AG09319 (cell line): ENCODE measurements at regions not wholly inside any gene's neighbourhood (a gene's known extent, or its start where the extent isn't known, plus 50 kb on each side); places are given as distances from the start of the nearest gene placed in this dataset.
A peak's percentile ranks its signal among the peaks of the same experiment; 100 is the strongest.
"Not testable (repeated sequence)": the region's sequence is repeated elsewhere in the genome, so short reads cannot be mapped to it uniquely, and the experiment has no call there.

ENCODE experiments used
- DNase-seq: peaks from one replicate; pipeline ENCODE4 v3.0.0-alpha.2; 2010; ENCODE audit warnings: low read depth; ENCODE audit errors: extremely low read depth
- TF ChIP-seq, protein P1 (sequence below): IDR thresholded peaks from 2 replicates; pipeline ENCODE4 v1.5.1; 2011; ENCODE audit warnings: low read depth, mild to moderate bottlenecking, inconsistent platforms, low read length, moderate library complexity

DNA sequence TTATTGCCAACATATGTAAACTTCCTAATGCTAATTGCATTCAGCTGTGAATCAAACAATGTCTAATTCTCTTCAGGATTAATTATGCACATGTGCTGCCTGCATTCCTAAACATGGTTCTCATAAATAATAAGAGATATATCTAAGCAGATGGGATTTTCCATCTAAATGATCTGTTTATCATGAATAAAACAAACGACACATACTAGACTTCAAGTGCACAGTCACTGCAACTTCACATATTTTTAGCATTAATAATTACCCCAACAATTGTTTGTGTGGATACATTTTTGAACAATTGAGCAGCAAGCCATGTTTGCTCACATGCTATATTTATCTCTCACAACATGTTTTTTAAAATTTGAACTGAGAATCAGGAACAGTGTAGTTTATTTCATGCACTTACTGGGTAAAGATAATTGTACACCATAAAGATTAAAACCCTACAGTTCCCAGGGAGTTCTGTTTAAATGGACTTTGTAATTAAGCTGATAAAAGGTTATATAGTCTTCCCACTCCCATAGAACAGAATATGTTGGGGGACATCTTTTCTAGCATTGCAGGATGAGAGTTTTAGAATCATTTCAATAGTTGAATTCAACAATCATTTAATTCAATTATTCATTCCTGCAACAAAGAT lies 378.5 kb downstream of the MDFIC start:
- peak; percentile 67 for DNase-seq
- TF ChIP-seq, protein P1, sequence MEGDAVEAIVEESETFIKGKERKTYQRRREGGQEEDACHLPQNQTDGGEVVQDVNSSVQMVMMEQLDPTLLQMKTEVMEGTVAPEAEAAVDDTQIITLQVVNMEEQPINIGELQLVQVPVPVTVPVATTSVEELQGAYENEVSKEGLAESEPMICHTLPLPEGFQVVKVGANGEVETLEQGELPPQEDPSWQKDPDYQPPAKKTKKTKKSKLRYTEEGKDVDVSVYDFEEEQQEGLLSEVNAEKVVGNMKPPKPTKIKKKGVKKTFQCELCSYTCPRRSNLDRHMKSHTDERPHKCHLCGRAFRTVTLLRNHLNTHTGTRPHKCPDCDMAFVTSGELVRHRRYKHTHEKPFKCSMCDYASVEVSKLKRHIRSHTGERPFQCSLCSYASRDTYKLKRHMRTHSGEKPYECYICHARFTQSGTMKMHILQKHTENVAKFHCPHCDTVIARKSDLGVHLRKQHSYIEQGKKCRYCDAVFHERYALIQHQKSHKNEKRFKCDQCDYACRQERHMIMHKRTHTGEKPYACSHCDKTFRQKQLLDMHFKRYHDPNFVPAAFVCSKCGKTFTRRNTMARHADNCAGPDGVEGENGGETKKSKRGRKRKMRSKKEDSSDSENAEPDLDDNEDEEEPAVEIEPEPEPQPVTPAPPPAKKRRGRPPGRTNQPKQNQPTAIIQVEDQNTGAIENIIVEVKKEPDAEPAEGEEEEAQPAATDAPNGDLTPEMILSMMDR, result no peak

DNA sequence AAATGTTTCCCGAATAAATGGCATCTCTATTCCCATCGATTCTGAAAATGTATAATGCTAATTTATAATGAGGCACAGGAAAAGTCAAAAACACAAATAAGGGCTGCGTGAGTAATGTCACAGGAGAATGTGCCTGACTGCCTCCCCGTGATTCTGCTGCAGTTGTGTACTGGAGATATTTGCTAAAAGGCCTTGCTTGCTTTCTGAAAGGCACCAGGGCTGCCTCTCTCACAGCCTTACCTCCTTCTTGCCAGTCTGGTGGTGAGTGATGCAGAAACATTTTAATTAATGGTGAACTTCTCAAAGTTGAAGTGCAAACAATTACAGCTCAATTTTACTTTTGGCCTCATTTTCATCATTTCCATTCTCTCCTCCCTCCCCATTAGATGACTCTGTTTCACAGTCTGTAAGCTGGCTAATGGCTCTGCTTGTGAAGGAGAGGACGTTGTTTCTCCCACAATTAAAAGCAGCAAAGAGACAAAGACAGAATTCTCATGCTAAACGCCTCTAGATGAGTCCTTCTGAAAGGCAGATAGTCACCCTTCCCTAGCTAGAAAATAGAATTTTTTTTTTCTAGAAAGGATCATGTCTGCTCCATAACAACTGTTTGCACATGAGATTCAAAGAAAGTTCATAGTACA lies 377.6 kb downstream of the MDFIC start:
- TF ChIP-seq, protein P1, result no peak
- no peak for DNase-seq

DNA sequence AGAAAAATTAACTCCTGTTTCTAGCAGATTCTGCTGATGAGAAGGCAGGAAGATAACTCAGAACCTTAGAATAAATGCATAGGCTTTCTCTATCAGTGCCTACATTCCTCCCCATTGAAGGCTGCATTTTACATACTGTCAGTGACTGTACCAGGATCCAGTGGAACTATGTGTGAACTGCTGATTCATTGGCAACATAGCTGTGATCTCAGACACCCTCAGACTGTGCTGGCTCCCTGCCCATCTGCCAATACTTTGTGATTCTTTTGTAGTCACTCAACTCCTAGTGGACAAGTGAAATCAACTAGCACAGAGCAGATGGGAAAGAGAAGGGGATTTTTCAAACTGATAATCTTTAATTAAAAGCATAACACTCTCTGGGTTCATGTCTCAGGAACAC lies 375.8 kb downstream of the MDFIC start:
- DNase-seq, result no peak
- TF ChIP-seq, protein P1, result no peak

DNA sequence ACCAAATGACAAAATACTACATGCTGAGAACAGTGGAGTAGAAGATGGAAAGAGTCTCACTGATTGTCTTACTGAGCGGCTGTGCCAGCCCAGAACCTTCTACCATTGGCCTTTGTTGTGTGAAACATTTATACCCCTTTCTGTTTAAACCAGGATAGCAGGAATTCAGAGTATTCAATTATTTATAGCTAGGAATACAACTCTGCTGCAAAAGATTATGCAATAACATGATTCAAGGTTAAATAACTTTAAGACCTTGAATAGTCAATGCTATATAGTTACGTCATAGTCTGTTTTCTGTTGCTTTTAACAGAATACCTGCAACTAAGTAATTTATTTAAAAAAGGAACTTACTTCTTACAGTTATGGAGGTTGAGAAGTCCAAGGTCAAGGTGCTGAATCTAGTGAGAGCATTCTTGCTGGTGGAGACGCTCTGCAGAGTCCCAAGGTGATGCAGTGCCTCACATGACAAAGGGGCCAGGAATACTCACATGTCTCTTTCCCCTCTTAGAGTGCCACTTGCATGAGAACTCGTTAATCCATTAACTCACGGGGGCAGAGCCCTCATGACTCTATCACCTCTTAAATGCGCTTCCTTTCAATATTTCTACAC lies 371.8 kb downstream of the MDFIC start:
- TF ChIP-seq, protein P1, result no peak
- no peak for DNase-seq

DNA sequence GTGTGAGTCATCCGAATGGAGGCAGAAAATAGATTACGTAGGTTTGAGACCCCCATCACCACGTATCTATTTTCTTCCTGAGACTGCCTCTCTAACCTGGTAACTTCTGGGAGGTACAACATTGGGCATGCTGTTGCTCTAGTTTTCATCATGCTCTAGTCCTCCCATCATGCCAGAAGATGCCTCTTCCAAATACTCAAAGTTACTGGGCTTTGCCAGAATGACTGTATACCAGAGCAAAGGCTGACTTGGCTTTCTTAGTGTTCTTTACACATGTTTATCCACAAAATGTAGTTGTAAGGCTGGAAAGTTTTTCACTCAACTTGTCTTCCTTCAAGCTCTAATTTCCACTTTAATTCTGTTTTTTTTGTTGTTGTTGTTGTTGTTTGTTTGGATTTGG lies 370.5 kb downstream of the MDFIC start:
- TF ChIP-seq, protein P1, result no peak
- DNase-seq, result no peak

DNA sequence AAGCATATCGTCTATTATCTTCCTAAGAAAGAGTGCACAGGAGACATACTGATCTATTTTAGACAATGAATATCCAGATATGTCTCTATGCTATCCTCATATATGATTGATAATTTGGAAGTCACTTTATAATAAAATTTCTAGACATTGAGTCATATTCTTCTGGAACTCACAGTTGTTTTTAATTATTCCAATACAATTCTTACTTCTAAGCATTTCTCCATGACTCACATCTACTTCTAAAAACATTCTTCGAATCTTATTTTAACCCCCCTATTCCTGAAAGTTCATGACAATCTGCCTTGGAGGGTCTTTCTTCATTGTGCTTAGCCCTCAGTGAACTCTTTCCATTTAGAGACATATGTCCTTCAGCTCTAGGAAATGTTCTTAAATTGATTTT lies 368.1 kb downstream of the MDFIC start:
- no peak for DNase-seq
- TF ChIP-seq, protein P1, result no peak

DNA sequence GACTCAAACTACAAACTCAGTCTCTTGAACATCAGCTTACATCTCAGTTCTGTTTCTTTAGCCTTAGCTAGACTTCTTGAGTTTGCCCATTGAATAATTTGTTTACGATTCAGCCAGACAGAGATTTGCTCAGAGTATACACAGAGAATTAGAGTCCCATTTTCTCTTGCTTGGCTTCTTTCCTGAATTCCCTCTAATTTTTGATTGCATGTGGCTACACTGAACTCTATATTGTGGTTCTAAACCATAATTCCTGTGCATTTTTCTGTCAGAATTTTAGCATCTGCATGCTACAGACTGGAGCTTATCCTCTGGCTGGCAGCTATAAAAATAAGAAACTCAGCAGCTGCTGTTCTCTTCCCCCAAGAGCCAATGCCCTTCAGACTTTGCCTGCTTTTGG lies 354.9 kb downstream of the MDFIC start:
- TF ChIP-seq, protein P1, result no peak
- no peak for DNase-seq

DNA sequence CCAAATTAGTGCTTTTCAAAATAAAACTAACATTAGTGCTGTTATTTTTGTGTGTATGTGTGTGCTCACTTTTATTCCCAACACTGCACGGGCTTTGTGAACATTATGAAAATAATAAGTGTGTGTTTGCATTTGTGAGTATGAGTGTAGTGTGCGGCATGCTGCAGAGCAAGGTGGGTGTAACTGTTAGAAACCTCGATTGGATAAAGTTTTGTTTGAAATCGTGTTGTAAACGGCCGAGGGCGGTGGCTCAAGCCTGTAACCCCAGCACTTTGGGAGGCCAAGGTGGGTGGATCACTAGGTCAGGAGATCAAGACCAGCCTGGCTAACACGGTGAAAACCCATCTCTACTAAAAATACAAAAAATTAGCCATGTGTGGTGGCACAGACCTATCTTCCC lies 352.0 kb downstream of the MDFIC start:
- DNase-seq, result not testable (repeated sequence)
